ENCODE measurements at regions not wholly inside any gene's neighbourhood (a gene's known extent, or its start where the extent isn't known, plus 50 kb on each side); places are given as distances from the start of the nearest gene placed in this dataset.
"Not testable (repeated sequence)": the region's sequence is repeated elsewhere in the genome, so short reads cannot be mapped to it uniquely, and the experiment has no call there.

DNA sequence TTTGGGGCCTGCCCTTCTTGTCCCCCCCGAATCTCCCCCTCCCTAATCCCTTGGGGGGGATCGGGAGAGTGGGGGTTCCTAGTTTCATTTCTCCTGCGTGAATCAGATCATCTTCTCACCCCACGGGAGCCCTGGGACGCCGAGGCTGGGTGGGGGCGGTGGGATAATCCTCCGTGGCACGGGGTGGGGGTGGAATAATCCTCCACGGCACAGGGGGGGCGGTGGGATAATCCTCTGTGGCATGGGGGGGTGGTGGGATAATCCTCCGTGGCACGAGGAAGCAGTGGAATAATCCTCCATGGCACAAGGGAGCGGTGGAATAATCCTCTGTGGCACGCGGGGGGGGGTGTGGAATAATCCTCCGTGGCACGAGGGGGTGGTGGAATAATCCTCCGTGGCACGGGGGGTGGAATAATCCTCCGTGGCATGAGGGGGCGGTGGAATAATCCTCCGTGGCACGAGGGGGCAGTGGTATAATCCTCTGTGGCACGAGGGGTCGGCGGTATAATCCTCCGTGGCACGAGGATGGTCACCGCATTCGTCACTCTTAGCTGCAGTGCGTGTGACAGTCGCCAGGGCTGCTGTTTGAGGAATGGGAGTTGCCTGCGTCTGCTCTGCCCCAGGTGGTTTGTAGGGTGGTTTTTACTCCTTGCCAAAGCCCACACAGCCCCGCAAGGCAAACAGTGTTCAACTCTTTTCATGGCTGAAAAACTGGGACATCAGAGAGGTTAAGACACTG lies 156.9 kb downstream of the LAT start:
- DNase-seq: no peak

DNA sequence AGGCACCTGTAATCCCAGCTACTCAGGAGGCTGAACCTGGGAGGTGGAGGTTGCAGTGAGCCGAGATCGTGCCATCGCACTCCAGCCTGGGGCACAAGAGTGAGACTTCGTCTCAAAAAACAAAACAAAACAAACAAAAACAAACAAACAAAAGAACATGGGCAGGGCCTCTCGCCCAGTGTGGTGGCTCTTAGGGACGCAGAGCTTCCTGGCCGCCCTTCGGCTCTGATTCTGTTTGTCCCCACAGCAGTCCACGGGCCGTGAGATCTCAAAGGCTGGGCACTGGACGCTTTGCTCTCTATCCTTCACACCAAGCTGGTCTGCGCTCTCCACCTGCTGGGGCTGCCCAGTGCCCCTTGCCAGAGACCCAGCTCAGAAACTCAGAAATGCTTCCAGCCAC lies 156.3 kb downstream of the LAT start:
- DNase-seq: not testable (repeated sequence)

DNA sequence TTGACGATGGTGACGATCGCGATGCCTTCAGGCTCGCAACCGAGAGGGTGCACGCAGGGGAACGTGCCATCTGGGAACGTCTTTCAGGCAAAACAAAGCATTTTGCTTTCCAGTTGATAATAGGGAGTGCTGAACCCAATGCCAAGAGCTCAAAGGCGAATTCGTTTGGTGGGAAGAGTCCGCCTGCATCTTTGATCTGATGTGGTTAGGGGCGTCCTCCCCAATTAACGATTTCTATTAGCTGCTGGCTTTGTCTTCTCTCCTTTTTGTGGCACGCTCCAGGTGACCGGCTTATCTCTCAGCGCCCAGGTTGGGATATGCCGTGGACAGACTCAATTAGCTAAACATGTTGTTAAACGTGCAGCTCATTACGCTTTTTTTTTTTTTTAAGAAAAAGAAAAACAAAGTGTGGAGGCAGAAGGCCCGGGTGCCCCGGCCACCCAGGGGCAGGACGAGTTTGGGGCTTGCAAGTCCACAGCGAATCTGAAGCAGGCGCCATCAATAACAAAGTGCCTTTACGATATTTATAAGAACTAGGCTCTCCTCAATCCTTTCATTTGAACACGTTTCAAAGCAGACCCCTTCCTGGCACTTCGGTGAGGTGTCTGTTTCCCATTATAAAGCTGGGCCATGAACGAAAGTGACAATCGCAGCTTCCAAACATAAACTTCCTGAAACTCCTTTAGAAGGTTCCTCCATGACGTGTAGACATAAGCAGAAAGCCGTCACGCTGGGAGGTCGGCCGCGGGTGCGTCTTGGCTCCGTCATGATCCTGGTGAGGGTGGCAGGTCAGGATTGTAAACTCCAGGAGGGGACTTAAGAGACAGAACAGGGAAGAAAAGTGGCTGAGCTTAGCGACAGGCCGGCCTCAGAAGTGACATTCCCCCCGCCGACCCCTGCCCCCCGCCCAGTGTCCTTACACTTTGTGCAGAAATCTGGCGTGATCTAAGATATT lies 155.3 kb downstream of the LAT start:
- not testable (repeated sequence) for DNase-seq

DNA sequence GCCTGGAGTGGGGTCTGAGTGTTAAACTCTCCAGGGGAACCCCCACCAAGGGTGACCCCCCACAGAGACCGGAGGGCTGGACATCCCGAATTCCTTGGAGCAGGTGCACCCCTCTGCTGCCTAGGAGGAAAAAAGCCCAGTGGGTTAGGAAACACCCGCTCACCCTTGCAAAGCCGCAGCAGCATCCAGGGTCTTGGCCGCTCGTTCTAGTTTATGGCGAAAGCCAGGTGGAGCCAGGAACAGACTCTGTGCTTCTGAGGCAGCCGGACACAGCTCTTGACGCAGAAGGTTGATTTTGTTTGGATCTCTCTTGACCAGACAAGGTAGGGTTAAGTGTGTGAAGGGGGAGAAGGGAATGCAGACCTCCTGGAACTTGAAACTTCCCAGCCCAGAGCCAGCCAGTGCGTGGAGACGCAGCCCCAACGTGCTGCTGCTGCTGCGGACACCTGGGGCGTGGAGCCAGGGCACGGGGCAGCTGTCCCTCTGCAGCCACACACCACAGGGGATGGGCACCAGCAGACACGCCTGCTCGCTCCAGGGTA lies 154.5 kb downstream of the LAT start:
- no peak for DNase-seq

DNA sequence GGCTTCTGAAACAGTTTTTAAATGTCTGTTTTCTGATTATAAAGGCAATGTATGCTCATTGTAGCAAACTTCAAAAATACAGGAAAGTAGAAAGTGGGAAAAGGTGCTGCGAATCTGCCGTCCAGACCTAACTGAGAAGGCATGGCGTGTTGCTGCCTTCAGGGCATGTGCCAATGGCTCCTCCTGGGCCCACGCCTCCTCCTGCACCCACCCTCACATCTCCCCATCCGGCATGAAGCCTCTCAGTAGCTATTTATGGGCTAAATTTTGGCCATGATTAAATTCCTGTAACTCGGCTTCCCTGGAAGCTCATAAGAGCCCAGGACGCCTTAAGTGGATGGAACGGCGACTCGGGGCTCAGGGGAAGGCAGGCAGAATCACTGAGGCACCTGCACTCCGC lies 153.8 kb downstream of the LAT start:
- not testable (repeated sequence) for DNase-seq

DNA sequence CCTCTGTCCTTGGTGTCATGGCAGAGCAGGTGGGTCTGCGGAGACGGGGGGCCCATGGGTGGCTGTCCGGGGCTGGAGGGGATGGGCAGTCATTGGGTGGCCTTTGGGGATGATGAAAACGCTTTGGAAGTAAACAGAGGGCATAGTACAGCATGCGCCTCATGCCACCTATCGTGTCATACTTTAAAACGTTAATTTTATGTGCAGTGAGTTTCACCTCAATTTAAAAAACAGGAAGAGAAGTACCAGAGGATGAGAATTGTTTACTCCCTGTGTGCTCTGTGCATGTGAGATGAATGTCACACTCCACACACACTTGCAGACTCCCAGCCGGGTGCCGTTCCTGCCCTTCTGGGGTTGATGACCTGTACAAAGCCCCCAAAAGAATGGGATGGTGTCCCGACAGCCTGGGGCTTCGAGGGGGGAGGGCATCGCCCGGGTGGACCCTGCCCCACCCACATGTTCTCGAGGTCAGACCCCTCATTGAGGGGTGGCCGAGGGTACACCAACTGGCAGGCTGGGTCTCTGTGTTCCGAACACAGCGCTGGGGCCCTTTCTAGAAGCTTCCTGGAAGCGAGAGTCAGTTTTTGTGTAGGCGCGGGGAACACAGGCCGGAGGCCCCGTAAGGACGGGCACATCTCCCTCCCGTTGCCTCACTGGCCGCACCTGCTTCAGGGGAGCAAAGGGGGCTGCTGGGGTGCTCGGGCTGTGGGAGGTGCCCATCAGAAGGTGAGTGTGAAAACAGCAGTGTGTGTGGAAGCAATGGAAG lies 153.2 kb downstream of the LAT start:
- DNase-seq: not testable (repeated sequence)

DNA sequence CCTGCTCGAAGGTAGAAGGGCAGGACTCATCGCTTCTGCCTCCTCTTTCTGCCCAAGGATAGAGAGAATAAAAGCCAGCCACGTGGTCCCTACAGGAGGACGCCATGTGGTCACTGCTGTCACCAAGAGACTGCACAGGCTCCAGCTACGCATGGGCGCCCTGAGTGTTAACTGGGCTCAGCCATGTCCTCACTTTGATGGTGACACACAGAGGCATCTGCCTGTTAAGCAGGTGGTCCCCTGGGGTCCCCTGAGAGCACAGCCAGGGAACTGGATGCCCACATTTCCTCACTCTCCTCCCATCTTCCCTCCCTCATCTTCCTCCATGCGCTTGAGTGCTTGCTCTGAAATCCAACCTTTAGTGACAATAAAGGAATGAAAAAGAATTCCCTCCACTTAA lies 152.6 kb downstream of the LAT start:
- DNase-seq: not testable (repeated sequence)

DNA sequence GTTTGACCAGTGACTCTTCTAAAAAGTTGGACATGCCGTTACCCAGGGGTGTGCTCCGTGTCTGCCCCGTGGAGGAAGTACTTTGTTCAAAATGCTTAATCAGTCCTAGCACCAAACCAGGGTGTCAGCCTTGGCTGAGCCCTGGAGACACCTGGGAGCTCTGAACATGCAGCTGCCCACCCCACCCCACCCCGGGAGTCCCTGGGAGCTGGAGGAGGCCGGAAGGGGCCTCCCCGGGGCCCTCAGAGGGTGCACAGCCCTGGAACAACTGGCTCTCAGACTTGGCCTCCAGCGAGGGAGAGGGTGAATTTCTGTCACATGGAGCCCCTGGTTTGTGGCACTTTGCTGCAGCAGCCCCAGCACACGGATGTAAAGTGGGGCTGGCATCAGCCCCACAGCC lies 152.1 kb downstream of the LAT start:
- DNase-seq: not testable (repeated sequence)

DNA sequence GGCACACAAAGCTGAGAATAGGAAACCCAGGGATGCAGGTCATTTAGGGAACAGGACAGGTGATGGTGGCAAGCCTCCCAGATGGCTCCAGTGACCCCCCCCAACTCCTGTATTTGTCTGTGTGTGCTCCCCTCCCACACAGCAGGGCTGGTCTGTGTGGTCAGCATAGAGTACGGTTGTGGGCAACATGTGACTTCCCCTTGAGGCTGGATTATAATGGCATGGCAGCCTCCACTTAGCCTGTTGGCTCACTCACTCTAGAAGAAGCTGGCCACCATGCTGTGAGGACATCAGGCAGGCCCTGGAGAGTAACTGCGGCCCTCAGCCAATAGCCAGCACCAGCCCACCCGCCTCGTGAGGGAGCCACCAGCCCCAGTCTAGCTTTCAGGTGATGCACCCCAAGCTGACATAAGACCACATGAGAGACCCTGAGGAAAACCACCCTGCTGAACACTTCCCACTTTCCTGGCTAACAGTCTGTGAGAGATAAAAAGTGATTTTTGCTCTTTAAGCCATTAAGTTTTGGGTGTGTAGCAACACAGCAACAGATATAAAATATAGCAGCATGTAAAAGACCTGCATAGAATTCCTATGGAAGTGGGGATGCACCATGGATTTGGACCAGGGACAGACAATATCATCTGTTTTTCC lies 151.3 kb downstream of the LAT start:
- not testable (repeated sequence) for DNase-seq

DNA sequence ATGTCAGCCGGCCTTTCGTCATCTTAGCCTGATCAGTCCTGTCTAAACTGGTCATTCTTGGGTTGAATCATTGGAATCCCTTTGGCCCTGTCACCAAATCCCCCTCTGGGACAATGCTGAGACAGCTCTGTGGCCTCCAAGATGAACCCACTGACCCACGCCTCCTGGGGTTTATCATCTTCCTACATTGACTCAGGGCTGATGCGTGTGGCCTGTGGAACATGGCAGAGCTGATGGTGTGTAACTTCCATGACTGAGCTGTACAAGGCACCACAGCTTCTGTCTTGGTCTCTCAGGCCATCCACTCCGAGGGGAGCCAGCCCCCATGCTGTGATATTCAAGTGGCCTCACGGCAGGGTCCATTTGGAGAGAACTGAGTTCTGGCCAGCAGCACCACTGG lies 150.2 kb downstream of the LAT start:
- not testable (repeated sequence) for DNase-seq

DNA sequence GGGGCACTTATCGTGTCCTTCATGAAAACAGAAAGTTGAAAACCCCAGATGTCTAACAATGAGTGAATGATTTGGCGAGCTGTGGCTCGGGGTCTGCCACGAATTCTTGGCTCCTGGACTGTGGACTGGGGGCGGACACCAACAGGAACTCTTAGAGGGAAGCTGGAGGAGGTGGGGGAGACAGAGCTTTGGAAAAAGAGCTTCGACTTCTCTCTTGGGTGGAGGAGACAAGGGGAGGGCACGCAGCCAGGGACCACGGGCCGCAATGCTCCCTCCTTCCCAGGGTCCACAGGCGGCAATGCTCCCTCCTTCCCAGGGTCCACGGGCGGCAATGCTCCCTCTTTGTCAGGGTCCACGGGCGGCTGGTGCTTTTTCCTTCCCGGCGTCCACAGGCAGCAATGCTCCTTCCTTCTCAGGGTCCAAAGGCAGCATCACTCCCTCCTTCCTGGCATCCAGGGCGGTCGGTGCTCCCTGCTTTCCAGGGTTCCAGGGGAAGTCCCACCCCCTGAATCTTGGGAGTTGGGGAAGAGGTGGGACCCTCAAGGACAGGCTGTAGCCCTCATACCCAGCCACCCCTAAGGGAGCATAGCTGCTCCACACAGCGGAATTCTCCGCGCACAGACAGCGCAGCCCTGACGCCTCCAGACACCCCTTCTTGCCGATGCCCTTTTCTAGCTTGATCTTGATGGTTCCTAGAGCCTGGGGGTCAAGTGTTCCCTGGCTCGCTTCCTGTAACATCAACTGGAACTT lies 149.0 kb downstream of the LAT start:
- not testable (repeated sequence) for DNase-seq

DNA sequence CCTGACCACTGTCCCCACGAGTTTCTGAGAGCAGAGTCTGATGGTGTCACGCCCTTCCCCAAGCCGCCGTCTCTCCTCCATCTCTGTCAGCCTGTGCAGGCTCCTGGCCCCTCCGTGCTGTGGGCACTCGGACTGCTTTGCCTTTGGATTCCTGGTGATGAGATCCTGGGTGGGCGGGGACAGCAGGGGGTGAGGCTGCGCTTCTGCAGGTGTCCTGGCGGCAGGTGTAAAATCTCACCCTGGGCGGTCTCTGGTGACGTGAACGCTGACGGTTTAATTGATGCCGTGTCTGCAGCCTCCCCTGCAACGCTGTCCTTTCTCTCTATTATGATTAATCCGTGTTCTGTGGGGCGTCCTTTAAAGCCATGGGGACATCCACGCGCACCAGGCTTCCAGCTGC lies 148.0 kb downstream of the LAT start:
- DNase-seq: not testable (repeated sequence)

DNA sequence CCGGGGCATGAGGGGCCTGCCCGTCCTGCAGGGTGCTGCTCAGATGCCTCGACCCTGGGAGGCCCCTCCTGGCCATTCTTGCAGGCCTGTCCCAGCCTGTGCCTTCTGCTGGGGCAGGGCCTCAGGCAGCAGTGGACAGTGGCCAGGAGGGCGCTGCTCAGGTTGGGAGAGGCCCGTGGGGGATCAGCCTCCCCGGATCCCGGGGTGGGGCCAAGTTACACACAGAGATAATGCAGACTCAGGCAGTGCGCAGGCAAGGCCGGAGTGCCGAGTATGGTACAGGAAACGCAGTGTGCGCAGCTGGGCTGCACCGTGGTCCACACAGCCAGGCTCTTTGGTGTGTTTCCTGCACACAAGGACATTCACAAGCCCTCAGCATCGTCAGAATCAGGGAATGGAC lies 147.6 kb downstream of the LAT start:
- DNase-seq: not testable (repeated sequence)

DNA sequence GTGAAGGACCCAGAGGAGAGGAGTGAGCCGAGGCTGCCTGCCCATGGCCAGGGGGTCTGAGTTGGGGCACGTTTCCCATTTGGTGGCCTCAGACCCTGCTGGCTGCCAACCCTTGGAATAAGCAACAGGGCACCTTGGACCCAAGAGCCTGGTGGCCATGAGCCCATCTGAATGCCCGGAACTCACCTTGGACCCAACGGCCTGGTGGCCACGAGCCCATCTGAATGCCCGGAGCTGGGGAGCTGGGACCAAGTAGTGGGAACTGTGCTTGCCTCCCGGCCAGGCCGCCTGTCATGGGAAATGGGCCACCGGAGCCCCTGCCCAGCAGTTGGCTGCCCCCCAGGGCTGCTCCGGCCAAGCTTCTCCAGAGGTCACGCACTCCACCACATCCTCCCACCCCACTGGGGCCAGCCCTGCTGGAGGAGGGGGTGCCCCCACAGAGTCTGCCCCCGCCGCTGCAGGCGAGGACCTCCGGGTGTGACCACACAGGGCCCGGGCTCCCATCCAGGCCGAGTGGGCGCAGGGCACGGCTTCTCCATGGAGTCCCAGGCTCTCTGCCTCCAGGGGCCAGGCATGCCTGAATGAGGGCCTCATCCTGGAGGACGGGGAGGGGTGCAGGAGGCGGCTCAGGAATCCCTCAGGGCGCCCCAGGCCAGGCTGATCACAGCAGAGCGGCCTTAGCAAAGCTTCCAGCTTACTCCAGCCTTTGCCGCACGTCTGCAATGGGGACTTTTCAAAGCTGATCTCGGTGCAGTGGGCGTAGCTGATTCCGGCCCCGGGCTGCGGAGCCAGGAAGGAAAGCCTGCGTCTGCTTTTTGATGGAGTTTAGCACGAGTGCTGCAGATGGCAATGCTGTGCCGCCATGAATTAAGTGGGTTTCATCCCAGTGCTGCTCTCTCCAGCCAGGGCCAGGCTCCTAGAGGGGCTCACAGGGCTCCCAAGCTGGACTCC lies 146.3 kb downstream of the LAT start:
- DNase-seq: not testable (repeated sequence)

DNA sequence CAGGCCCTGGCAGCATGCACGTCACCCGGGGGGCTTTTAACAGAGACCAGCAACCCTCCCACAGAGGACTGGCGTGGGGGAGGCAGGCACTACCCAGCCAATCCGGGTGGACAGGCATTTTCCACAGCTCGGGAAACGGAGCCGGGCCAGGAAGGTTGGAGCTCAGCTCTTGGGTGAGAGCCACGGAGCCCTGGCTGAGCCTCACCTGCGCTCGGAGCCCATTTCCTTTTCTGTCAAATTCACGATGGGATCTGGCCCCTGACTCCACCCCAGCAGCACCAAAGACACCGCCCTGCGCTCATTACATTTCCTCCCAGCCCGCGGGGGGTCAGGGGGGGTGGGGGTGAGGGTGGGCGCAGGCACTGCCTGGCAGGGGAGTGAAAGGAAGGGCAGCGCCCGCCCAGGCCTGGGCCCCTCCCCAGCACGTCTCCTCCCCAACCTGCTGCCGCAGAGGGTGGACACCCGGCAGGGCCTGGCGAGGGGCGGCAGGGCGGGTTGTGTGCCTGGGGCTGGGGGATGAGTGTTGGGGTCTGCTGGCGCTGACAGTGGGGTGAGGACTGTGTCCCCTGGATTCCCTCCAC lies 145.4 kb downstream of the LAT start:
- not testable (repeated sequence) for DNase-seq

DNA sequence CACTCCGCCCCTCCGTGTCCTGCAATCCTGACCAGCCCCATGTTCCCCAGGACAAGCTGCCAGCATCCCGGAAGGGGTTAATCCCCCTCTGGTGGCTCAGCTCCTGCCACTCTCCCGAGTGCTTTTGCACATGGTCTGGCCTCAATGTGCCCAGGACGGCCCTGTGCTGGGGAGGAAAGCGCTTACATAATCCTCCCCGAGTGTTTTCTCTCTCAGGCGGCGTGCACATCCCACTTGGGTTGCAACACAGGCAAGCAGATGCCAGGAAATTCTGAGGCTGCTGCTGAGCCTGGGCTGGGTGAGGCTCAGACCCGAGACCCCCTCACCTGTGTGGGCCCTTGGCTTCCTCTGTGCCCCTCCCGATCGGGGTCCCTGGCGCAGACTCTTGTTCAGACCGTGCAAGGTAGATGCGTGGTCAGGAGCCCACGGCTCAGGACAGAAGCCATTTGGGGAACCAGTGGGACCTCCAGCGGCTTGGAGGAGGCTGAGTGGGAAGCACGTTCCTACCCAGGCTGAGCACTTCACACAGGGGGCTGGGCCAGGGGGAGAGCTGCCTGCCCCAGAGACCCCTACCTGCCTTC lies 144.7 kb downstream of the LAT start:
- not testable (repeated sequence) for DNase-seq

DNA sequence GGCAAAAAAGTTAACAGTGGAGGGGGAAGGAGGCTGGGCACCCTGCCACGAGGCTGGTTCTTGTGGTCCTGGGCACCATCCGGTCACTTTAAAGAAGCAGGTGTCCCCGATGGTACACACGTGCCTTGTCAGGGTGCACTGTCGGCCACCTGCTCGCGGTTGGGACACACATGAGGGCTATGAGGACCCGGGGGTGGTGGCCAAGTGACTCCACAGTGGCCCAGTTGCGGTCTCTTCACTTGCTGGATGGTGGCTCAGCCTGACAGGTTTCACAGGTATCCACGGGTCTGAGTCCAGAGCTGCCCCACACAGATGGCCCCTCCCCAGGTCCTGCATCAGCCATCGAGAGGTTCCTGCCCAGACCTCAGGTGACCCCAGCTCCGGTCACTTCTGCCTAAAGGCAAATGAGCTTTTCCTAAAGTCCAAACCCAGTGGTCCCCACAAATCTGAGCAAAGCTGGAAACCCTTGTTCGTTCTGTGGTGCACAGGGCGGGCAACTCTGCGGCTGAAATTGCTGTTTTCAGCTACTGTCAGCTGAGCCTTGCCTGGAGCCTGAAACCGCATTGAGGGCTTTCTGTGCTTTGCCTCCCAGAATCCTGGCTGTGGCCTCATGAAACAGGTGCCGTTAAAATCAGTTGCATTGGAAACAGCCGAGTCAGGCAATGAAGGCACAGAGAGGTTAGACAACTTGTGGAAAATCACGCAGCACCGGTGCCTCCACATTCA lies 144.0 kb downstream of the LAT start:
- DNase-seq: not testable (repeated sequence)

DNA sequence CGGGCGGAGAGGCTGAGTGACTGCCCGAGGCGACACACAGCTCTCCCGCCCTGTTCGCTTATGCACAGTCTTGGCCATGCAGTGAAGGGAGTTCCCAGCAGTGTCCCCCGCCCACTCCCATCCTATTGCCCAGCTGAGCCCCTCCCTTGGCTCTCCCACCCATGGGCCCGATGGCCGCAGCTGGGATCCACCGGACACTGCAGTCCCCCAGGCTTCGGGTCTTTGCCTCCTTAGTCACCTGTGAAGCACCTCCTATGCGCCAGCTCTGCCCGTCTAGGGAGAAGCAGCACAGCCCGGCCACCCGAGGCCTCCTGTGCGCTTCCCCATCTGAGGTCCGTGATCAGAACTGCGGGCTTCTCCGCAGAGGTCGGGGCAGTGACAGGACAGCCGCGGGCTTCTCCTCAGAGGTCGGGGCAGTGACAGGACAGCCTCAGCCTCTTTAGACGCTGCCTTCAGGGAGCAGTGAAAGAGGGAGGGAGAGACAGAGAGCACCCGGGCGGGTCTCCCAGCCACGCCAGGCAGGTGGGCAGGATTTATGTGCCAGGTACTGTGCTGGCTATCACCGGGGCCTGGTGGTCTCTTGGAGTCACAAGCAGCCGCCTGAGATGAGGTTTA lies 143.1 kb downstream of the LAT start:
- DNase-seq: not testable (repeated sequence)
